UCSD-AML1 (cell line): ENCODE measurements at regions not wholly inside any gene's neighbourhood (a gene's known extent, or its start where the extent isn't known, plus 50 kb on each side); places are given as distances from the start of the nearest gene placed in this dataset.

ENCODE experiments used
- DNase-seq: peaks from one replicate; lab custom pipeline; 2025; ENCODE audit not compliant: unreplicated experiment; lab: John Stamatoyannopoulos, UW

DNA sequence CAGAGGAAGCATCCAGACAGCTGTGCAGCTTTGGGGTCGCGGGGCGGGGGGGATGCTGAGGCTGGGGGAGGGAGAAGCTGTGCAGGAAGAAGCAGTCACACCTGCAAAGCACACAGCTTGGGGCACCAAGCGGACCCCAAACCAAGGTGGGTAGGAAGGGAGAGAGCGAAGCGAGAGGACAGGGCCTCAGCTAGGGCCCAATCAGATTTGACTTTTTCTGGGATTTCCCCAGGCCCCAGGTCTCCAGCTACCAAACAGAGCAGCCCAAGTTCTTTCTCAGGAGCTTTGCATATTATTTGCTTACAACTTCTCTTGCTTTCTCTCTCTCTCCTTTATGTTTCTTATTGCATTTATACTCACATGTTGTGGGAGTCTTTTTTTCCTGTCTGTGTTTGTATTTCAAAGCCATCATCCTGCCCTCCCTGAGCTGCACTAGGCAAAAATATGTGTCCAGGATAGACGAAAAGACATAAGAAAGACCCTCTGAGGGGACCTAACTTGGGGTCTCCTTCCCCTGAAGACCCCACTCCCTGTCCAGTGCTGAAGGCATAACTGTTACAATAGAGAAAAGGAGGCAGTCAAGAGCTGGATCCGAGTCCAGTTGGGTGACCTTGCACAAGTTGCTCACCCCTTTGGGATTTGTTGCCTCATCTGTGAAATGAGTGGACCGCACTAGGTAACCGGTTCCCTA lies 50.6 kb upstream of the SMNDC1 start:
- no peak for DNase-seq

DNA sequence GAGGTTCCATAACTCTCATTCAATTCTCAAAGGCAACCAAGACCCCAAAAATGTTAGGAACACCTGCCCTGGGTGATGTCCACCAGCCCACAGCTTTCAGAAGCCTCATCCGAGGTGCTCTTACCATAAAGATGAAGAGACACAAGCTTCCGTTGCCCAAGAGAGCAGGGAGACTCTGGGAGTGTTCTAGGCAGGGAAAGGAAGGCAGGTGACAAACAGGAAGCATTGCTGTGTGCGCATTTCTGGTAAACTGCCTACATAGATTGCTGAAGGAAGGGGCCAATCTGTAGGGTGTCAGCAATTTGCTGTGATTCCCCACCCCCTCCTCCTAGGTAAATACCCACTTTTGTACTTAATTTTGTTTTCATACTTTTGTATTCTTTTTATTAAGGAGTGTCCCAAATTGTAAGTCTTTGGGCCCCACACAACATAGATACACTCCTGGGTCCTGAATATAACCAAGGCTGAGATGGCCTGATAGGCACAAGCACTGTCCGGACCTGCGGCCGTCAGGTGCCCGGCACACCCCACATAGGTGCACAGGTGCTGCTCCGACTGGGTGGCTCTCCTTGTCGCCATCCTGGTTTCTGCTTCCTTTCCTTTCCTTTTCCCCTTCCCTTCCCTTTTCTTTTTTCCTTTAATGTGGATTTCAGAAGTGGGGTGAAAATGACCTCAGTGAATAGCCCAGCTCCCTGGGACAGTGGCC lies 51.4 kb upstream of the SMNDC1 start:
- no peak for DNase-seq

DNA sequence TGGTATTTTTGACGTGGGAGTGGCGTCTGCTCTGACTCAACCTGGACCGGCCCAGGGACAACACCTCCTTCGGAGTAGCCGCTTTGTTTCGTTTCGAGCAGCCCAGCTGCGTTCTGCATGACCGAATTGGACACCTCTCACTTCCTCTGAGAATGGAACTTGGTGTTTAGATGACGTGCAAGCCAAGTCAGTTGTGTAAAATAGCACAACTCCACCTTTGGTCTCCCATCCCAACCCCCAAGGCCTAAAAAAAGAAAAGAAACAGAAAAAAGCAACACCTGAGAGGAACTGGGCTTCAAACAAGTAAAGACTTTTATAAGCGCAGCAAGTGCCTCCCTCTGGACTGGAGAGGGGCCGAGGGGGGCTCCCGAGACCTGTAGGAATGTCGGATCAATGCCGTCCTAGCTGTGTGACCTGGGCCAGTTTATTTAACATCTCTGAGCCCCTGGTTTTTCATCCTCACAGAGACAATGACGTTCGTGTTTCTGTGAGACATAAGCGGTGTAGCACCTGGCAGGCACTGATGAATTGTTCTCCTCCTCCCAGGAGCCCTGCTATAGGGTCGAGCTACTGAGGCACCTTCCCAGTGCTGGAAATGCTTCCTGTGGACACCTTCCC lies 52.0 kb upstream of the SMNDC1 start:
- no peak for DNase-seq

DNA sequence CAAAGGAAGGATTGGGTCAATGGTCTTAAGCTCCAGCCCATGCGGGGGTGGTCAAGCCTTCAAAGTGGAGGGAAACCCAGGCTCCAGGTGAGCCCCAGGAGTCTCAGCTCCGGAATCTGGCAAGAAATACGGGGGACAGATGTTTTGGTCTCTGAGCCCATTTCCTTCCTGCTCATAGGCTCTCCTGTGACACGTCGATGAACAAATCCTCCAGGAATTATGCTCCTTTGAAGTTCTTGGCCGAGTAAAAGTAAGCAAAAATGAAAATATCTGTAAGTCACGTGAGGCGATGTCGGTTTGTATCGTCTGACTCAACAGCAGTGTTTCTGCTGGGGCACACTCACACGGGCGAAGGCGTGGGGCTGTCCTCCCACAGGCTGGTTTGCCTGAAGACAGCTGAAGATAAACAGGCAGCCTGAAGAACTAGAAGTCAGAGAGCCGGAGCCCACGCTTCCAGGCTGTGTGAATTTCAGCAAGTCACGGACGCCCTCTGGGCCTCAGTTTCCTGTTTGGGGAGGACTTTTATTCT lies 52.6 kb upstream of the SMNDC1 start:
- DNase-seq: no peak

DNA sequence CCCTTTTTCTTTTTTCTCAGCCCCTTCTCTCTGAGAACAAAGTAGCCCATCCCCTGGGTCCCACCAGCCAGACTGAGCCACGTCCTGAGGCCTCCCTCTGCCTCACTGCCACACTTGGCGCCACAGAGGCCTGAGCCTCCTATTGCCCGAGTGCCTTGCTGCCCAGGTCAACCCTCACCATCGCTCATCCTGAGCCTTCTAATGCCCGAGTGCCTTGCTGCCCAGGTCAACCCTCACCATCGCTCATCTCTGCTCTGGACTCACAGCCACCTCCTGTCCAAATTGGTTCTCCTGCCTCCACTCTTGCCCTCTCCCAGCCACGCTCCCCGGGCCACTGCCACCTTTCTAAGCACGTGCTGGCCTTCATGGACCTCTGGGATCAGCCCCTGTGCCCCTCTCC lies 53.2 kb upstream of the SMNDC1 start:
- DNase-seq: no peak

DNA sequence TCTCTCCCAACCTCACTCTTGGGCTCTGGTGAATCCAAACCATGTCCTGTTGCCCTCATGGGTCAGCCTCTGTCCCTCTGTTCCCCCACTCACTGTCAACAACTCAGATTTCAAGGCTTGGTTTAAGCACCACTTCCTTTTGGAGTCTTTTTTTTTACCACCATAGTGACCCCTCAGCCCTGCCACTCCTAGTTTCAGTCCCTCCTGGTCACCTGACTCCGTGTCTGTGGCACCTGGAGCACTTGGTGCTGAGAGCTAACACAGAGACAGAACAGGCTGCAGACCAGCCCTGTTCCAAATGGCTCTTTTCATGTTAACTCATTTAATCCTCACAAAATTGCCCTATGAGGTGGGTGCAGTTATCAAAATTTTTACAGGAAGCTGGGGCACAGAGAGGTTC lies 53.6 kb upstream of the SMNDC1 start:
- DNase-seq: no peak

DNA sequence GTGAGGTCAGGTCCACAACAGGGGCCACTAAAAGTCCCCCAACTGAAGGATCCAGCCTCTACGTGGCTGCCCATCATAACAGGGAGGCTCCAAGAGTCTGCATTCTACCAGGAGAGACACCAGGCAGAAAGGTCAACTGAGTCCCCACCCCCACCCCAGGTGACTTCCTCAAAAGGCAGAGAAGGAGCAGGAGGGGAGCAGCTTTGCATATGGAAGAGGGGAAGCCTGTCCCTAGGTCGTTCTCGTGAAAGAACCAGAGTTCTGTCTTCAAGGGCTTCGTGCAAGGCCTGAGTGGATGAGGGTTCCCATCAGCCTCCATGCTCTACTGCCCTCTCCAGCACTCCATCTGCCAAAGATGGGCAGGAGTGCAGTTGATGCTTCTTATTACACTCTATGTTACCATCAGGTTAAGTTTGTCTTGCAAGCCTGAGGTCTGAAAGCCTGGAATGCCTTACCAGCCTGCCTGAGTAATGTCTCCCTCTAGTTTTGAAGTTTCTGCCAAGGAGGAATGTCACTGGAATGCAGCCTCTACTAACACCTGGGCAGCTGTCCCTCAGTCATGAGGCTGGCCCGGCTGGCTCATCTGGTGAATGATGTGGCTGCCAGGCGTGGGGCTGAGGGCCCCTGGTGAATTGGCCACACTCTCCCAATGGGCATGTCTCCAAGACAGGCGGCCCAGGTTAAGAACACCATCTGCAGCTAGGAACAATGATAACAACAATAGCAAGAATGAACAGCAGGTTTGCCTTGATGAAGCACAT lies 54.3 kb upstream of the SMNDC1 start:
- DNase-seq: no peak

DNA sequence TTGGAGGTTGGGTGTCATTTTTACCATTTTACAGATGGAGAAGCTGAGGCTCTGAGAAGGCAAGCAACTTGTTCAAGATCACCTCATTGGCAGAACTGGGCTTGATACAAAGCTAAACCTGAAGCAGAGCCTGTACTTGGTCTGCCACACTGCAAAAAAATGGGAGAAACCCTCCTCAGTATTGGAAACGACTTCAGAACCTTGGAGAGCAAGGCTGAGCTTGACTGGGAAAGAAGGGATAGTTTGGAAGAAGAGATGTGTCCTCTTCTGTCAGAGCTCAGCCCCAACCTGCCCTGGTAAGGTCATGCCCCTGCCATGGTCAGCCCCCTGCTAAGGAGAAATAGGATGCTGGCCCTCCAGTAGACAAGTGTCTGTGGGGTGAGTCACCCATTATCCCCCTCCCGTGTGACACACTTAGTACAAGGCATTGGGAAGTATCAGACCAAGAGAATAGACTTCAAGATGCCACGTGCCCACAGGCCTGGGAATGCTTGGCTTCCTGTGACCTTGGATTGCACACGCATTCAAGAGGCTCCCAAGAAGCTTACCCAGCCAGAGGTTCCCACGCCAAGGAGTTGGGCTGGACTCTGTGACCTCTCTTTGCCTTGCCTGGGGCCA lies 56.2 kb upstream of the SMNDC1 start:
- no peak for DNase-seq

DNA sequence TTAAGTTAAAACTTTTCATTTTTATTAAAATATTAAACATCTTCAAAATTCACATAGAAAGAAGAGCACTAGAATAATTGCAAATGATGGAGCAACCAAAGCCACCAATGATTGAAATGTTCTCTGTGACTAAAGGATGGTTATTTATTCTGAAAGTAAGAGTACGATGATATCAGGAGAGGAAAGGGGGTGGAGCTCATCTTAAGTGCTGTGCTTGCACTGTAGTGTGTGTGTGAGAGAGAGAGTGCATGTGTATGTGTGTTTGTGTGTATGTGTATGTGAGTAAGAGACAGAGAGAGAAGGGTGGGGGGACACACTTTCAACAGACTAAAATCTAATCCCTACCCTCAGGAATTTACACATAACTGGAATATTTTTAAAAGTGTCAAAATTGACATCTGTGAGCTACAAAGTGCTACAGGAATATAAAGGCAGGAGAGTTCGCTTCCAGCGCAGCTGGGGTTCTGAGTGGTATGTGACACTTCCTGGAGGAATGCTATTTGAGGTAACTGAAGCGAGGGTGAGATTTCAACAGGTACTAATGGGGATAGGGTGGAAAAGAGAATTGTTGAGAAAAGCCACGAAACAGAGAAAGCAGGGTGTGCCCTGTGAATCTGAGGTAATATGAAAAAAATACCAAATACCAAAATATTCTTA lies 57.2 kb upstream of the SMNDC1 start:
- no peak for DNase-seq

DNA sequence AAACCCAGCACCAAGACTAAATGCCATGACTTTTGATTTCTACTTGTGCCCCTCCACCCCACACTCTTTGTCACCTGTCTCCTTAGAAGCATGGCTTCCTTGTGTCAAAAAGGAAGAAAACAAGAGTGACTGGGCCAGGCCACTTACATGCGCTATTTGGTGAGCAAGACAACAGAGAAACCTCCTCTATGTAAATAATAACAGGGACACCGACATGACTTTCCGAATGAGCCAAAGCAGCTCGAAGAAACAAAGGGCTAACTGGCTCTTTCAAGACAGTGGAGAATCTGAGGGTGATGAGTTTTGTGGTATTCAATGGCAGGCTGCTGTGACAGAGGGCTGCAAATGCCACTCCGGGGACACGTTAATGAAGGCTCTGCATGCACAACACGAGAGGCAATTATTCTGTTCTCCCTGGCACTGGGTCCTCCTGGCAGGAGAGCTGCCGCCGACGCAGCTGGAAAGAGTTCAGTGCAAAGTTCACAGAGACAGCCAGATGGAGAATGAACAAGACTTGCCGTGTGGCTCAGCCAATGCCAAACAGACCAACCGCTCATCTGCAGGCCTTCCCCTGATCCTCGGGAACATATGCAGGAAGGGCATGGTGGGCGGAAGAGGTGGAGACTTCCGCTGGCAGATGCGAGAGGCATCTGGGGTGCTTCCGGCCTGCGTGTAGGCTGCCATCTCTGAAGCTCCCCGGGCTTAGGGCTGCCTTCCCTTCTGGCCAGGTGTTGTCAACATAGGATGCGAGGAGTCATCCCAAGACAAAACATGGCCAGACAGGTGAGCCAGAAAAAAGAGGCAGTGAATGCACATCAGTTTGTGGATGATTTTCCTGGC lies 59.1 kb upstream of the SMNDC1 start:
- no peak for DNase-seq

DNA sequence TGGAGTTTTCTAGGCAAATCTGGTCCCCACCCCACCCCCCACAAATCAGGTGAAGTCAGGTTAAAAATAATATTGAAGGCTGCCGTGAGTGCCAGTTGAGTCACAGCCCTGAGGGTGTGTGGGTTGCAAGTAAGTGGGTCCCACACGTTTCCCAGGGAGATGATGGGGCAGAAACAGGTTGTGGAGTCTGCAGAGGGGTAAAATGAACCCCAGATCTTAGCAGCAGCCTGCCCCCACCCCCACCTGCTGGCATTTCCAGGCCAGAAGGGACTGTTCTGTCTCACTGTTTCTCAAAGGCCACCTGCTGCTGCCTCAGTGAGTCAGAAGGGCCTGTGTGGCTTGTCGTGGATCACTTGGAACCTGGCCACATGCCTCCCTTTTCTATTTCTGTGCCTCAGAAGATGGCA lies 59.8 kb upstream of the SMNDC1 start:
- DNase-seq: no peak

DNA sequence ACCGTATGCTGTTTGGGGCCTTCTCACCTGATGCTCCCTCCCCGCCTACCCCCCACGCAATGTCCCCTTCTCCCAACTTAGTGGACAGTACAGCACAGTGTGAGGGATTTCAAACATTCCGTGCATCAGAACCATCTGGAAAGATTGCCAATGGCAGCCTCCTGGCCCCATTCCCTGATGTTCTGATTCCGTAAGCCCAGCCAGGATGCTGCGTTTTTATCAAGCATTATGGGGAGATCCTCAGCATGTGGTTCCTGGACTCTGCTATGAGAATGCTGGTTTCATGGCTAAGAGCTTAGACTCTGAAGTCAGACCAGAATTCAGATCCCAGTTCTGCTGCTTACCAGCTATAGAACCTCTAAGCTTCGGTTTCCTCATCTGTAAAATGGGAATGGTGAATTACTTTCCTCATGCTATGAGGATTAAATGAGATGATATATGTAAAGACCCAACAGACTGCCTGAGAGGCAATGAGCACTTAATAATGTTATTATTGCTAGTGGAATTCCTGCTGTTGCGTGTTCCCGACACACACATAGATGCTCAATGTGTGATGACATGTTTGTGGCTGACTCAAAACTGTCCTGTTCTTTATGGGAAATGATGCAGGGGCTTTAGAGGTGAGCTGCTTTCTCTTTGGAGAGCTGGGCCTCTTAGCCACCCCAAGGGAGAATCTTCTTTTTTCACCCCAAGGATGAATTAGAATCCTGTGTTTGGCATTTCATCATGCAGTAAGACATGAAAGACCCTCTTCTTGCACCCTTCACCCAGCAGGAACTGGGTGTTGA lies 60.8 kb upstream of the SMNDC1 start:
- DNase-seq: no peak

DNA sequence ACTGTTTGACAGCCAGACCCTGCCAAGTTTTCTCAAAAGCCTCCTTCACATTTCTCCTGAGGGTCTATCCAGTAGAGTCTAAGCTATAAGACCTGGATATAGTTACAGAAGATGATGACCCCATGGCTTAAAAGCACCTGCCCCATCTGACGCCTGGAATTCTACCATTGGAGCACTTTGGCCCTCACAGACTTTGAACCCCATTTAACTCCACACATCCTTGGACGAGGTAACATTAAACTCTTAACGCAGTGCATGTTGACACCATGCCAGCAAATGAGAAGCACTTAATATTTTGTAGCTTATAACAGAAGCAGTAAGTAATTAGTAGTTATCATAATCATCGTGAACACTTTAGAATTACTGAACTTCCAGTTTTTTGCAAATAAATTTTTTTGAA lies 61.9 kb upstream of the SMNDC1 start:
- no peak for DNase-seq

DNA sequence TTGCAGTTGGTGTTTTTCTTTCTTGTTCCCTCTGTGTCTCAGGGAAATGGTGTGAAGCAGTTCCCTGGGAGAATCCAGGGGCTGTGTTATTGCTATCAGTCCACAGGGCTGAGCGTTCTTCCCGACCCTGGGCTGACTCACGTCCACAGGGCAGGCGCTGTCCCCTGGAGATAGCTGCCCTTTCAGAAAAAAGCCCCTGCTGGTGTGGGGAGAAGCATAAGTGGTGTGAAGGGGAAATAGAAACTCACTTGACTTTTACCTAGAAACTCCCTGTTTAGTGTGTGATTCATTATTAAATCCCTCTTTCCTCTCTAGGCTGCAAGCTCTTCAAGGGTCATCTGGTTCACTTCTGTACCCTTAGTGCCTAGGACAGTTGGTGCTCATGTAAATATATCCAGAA lies 63.3 kb upstream of the SMNDC1 start:
- DNase-seq: peak; percentile 42

DNA sequence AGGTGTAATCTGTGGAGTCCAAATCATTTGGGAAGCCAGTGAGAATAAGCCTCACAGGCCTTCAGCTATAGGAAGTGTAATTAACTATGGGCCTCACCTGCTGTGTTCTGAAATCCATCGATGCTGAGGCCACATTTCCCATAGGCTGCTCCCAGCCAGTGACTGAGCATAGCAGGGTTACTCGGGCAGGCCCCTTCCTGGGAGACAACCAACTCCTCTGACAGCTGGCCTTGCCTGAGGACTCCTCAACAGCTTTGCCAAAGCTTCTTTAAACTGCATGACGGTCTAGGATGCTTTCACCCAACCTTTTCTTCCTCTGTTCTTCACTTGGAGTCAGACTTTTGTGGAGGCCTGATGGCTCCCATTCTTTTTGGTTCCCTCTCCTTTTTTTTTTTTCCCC lies 63.8 kb upstream of the SMNDC1 start:
- DNase-seq: no peak

DNA sequence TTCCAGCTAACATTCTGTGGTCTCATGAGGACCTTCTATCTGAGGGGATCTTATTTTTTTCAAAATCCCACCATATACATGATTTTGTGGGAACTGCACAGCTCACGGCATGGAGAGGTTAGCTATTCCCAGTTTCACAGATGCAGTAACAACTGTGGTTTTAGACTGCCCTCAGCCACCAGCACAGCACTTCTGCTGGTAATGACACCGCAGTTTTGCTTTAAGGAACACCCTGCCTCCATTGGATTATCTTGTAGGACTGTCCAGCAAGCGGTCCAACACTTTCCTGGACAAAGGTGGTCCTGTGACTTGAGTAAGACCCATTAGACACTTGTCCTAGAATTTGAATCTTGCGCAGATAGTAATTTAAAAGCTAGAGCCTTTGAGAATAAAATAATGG lies 65.3 kb upstream of the SMNDC1 start:
- DNase-seq: no peak

DNA sequence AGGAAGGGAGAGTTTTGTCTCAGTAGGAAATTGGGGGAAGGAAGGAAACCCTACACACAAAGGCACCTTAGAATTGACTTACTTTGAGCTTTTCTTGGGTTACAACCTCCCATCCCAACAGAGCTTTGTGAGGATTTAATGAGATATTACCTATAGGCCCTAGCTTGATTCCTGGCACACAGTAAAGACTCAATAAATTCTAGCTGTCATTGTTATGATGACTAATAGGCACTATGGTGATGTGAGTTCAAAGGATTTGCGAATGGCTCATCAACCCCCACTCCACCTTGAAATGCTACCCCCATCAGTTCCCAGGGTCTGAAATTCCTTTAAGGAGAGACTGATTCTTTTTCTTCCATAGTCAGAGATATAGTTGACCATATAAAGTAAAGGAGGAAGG lies 67.9 kb upstream of the SMNDC1 start:
- DNase-seq: no peak

DNA sequence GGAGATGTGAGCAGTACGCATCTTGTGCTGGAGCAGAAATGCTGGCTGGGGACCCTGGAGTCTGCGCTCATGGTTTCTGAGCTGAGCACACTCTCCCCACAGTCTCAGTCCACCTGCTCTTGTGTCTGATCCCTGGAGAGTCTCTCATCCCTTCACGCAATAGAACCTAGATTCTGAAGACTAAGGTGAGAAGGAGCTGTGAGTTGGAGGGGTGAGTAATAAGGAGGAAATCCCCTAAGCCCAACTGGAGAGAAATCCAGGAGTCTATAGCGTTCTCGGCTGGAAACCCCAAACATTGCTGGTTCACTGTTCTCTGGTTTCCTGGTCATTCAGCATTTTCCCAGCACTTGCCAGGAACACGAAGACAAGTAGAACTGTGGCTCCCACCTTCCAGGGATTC lies 68.3 kb upstream of the SMNDC1 start:
- no peak for DNase-seq
